ENCODE measurements at regions not wholly inside any gene's neighbourhood (a gene's known extent, or its start where the extent isn't known, plus 50 kb on each side); places are given as distances from the start of the nearest gene placed in this dataset.

DNA sequence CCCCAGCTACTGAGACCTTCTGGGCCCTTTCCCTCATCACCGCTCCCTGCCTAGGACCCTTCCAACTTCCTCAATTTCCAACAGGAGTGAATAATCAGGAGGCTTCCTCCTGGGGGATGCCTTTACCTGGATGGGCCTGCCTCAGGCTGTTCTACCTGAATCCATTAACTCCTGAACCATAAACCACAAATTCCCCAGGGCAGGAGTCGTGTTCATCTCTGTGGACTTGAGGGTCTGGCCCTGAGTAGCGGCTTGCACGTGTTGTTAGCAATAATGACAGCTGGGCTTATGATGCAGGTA is 105.1 kb upstream of the GPR26 start:
- no peaks in the 10 kb centered on the region for H3K9me3 ChIP-seq (ENCODE audit: control insufficient read depth, low read length)
- H3K4me1 ChIP-seq (ENCODE audit: control insufficient read depth, insufficient read depth, low read depth, low read length) = no peaks in the 10 kb centered on the region
- no peak overlapping the region for H3K4me3 ChIP-seq (ENCODE audit: insufficient read depth in 1 of 2, low read depth in 1 of 2, low read length in 2 of 2)
- H3K27me3 ChIP-seq (ENCODE audit: control insufficient read depth in 1 of 2, insufficient read depth in 1 of 2, low read length in 2 of 2) = peaks cover 0 to 50% of the 10 kb centered on the region in 2 experiments
- no peak overlapping the region for H3K9ac ChIP-seq (ENCODE audit: low read length)
- WGBS = 66% methylated on average over 4 of the region's 4 CpGs
- no peak for DNase-seq
- no peak overlapping the region for H3K27ac ChIP-seq (ENCODE audit: low read length, poor library complexity, severe bottlenecking)
- H4K91ac ChIP-seq (ENCODE audit: low read length) = no peak overlapping the region
- H3K4ac ChIP-seq (ENCODE audit: low read depth in 1 of 2, low read length in 2 of 2) = no peak overlapping the region
- no peak overlapping the region for H4K8ac ChIP-seq (ENCODE audit: low read length)
- H3K18ac ChIP-seq (ENCODE audit: low read depth in 1 of 2, low read length in 2 of 2) = no peak overlapping the region
- H3K14ac ChIP-seq (ENCODE audit: low read length in 2 of 2) = no peak overlapping the region
- no peak overlapping the region for H3K23ac ChIP-seq (ENCODE audit: low read length in 2 of 2)
- H2BK15ac ChIP-seq (ENCODE audit: low read depth, poor library complexity, severe bottlenecking) = no peak overlapping the region
- no peak overlapping the region for H2AK5ac ChIP-seq (ENCODE audit: low read length, severe bottlenecking)
- no peak overlapping the region for H3K4me2 ChIP-seq (ENCODE audit: low read length, poor library complexity, severe bottlenecking)
- no peak overlapping the region for H2BK120ac ChIP-seq (ENCODE audit: low read depth, low read length)
- H2AFZ ChIP-seq (ENCODE audit: low read depth, low read length) = no peak overlapping the region
- no peaks in the 10 kb centered on the region for H3K36me3 ChIP-seq (ENCODE audit: control insufficient read depth in 1 of 2, insufficient read depth in 2 of 2, low read depth in 1 of 2, low read length in 2 of 2)
- no peak overlapping the region for H2BK5ac ChIP-seq (ENCODE audit: low read depth, low read length, poor library complexity, severe bottlenecking)
- no peaks in the 10 kb centered on the region for H3K79me1 ChIP-seq (replicated peaks; ENCODE audit: low read length, poor library complexity, severe bottlenecking)
- no peak overlapping the region for H2BK12ac ChIP-seq (ENCODE audit: low read length in 2 of 2)

DNA sequence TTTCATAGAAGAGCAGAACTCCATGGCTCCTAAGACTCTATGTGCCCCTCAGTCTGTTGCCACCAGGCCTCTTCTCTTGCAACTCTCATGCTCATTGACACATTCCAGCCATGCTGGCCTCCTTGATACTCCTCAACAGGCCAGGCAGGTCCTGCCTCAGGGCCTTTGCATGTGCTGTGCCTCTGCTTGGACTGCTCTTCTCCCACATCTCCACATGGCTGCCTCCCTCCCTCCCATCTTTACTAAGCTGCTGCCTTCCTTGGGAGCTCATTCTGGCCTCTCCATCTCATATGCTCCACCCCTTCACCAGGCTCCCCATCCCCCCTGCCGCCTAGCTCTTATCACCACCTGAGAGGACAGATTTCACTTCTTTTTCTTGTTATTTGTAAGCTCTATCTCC is 103.8 kb upstream of the GPR26 start:
- no peak overlapping the region for H2BK5ac ChIP-seq (ENCODE audit: low read depth, low read length, poor library complexity, severe bottlenecking)
- H3K4ac ChIP-seq (ENCODE audit: low read depth in 1 of 2, low read length in 2 of 2) = no peak overlapping the region
- H3K36me3 ChIP-seq (ENCODE audit: control insufficient read depth in 1 of 2, insufficient read depth in 2 of 2, low read depth in 1 of 2, low read length in 2 of 2) = no peaks in the 10 kb centered on the region
- no peak overlapping the region for H3K23ac ChIP-seq (ENCODE audit: low read length in 2 of 2)
- H3K18ac ChIP-seq (ENCODE audit: low read depth in 1 of 2, low read length in 2 of 2) = no peak overlapping the region
- no peak overlapping the region for H3K27ac ChIP-seq (ENCODE audit: low read length, poor library complexity, severe bottlenecking)
- no peak overlapping the region for H3K4me3 ChIP-seq (ENCODE audit: insufficient read depth in 1 of 2, low read depth in 1 of 2, low read length in 2 of 2)
- no peak overlapping the region for H3K14ac ChIP-seq (ENCODE audit: low read length in 2 of 2)
- H3K4me1 ChIP-seq (ENCODE audit: control insufficient read depth, insufficient read depth, low read depth, low read length) = no peaks in the 10 kb centered on the region
- H3K9ac ChIP-seq (ENCODE audit: low read length) = no peak overlapping the region
- no peak overlapping the region for H4K91ac ChIP-seq (ENCODE audit: low read length)
- no peak overlapping the region for H2BK12ac ChIP-seq (ENCODE audit: low read length in 2 of 2)
- 60% methylated on average over 1 of the region's 1 CpG for WGBS
- no peak overlapping the region for H2BK120ac ChIP-seq (ENCODE audit: low read depth, low read length)
- no peaks in the 10 kb centered on the region for H3K9me3 ChIP-seq (ENCODE audit: control insufficient read depth, low read length)
- H3K4me2 ChIP-seq (ENCODE audit: low read length, poor library complexity, severe bottlenecking) = no peak overlapping the region
- H3K27me3 ChIP-seq (ENCODE audit: control insufficient read depth in 1 of 2, insufficient read depth in 1 of 2, low read length in 2 of 2) = peaks cover 0 to 43% of the 10 kb centered on the region in 2 experiments
- no peak overlapping the region for H2AK5ac ChIP-seq (ENCODE audit: low read length, severe bottlenecking)
- no peak overlapping the region for H2BK15ac ChIP-seq (ENCODE audit: low read depth, poor library complexity, severe bottlenecking)
- DNase-seq = no peak
- no peak overlapping the region for H2AFZ ChIP-seq (ENCODE audit: low read depth, low read length)
- H3K79me1 ChIP-seq (replicated peaks; ENCODE audit: low read length, poor library complexity, severe bottlenecking) = no peaks in the 10 kb centered on the region
- H4K8ac ChIP-seq (ENCODE audit: low read length) = no peak overlapping the region

DNA sequence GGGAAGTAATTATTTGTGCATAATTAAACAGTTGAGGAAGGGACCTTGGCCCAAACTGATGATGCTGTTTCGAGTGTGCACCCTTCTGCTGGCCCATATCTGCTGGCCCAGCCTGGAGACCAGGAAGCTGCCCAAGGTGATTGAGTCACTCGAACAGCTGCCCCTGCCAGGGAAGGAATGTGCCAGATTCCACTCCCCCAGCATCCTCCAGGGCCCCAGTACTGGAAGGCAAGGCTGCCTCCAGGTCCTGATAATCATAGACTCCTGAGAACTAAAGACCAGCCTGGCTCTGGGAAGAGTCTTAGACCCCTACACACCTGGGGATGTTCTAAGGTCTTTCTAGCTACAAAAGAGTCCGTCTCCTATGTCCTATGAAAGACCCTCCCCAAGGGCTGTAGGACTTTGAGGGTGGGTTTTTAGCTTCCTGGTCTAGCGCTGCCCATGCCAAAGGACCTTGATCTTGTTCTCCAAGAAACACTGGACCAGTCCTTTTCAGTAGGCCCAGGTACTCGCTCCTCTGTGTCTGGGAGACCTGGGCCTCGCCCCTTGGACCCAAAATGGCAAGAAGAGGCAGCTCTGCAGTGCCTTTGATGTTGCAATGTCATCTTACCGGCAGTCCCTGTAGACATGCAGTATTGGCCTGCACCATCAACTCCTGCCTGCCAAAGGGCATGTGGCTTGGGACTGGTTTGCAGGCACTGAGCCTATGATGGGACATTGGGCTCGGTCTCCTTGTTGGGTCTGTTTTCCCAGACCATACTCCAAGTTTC is 103.2 kb upstream of the GPR26 start:
- WGBS = 54% methylated on average over 8 of the region's 8 CpGs
- Histone ChIP-seq H2BK15ac (ENCODE audit: low read depth, poor library complexity, severe bottlenecking) (no peak overlapping the region), H2BK12ac (ENCODE audit: low read length in 2 of 2) (no peak overlapping the region), H2AFZ (ENCODE audit: low read depth, low read length) (no peak overlapping the region), H2BK120ac (ENCODE audit: low read depth, low read length) (no peak overlapping the region), H3K36me3 (ENCODE audit: control insufficient read depth in 1 of 2, insufficient read depth in 2 of 2, low read depth in 1 of 2, low read length in 2 of 2) (no peaks in the 10 kb centered on the region), H3K9me3 (ENCODE audit: control insufficient read depth, low read length) (no peaks in the 10 kb centered on the region), H3K4me3 (ENCODE audit: insufficient read depth in 1 of 2, low read depth in 1 of 2, low read length in 2 of 2) (no peak overlapping the region), H4K8ac (ENCODE audit: low read length) (no peak overlapping the region), H3K27ac (ENCODE audit: low read length, poor library complexity, severe bottlenecking) (no peak overlapping the region), H3K9ac (ENCODE audit: low read length) (no peak overlapping the region), H2BK5ac (ENCODE audit: low read depth, low read length, poor library complexity, severe bottlenecking) (no peak overlapping the region), H2AK5ac (ENCODE audit: low read length, severe bottlenecking) (no peak overlapping the region), H3K14ac (ENCODE audit: low read length in 2 of 2) (no peak overlapping the region), H3K18ac (ENCODE audit: low read depth in 1 of 2, low read length in 2 of 2) (no peak overlapping the region), H4K91ac (ENCODE audit: low read length) (no peak overlapping the region), H3K27me3 (ENCODE audit: control insufficient read depth in 1 of 2, insufficient read depth in 1 of 2, low read length in 2 of 2) (peaks cover 0 to 49% of the 10 kb centered on the region in 2 experiments), H3K4ac (ENCODE audit: low read depth in 1 of 2, low read length in 2 of 2) (no peak overlapping the region), H3K79me1 (replicated peaks; ENCODE audit: low read length, poor library complexity, severe bottlenecking) (no peaks in the 10 kb centered on the region), H3K4me1 (ENCODE audit: control insufficient read depth, insufficient read depth, low read depth, low read length) (no peaks in the 10 kb centered on the region), H3K4me2 (ENCODE audit: low read length, poor library complexity, severe bottlenecking) (no peak overlapping the region), H3K23ac (ENCODE audit: low read length in 2 of 2) (no peak overlapping the region)
- no peak for DNase-seq

DNA sequence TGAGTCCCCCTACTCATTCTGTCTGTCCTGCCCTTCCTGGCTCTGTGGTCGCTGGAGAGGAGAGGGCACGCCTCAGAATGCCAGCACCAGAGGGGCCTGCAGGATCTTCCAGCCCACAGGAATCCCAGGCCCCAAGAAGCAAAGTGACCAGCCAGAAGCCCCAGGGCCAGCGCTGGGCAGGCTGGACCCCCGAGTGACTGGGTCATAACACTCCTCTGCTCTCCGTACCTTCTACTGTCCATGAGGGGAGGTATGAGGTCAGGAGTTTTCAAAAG is 102.6 kb upstream of the GPR26 start:
- no peak overlapping the region for H2AFZ ChIP-seq (ENCODE audit: low read depth, low read length)
- no peaks in the 10 kb centered on the region for H3K4me1 ChIP-seq (ENCODE audit: control insufficient read depth, insufficient read depth, low read depth, low read length)
- H3K4me2 ChIP-seq (ENCODE audit: low read length, poor library complexity, severe bottlenecking) = no peak overlapping the region
- no peak overlapping the region for H3K9ac ChIP-seq (ENCODE audit: low read length)
- H2BK15ac ChIP-seq (ENCODE audit: low read depth, poor library complexity, severe bottlenecking) = no peak overlapping the region
- H3K36me3 ChIP-seq (ENCODE audit: control insufficient read depth in 1 of 2, insufficient read depth in 2 of 2, low read depth in 1 of 2, low read length in 2 of 2) = no peaks in the 10 kb centered on the region
- no peak overlapping the region for H2BK5ac ChIP-seq (ENCODE audit: low read depth, low read length, poor library complexity, severe bottlenecking)
- no peak overlapping the region for H2BK12ac ChIP-seq (ENCODE audit: low read length in 2 of 2)
- no peak for DNase-seq
- no peak overlapping the region for H2AK5ac ChIP-seq (ENCODE audit: low read length, severe bottlenecking)
- no peak overlapping the region for H3K18ac ChIP-seq (ENCODE audit: low read depth in 1 of 2, low read length in 2 of 2)
- no peaks in the 10 kb centered on the region for H3K79me1 ChIP-seq (replicated peaks; ENCODE audit: low read length, poor library complexity, severe bottlenecking)
- H3K27ac ChIP-seq (ENCODE audit: low read length, poor library complexity, severe bottlenecking) = no peak overlapping the region
- peaks cover 0 to 54% of the 10 kb centered on the region in 2 experiments for H3K27me3 ChIP-seq (ENCODE audit: control insufficient read depth in 1 of 2, insufficient read depth in 1 of 2, low read length in 2 of 2)
- H3K23ac ChIP-seq (ENCODE audit: low read length in 2 of 2) = no peak overlapping the region
- no peaks in the 10 kb centered on the region for H3K9me3 ChIP-seq (ENCODE audit: control insufficient read depth, low read length)
- H3K4ac ChIP-seq (ENCODE audit: low read depth in 1 of 2, low read length in 2 of 2) = no peak overlapping the region
- H3K14ac ChIP-seq (ENCODE audit: low read length in 2 of 2) = no peak overlapping the region
- 88% methylated on average over 2 of the region's 5 CpGs for WGBS
- H2BK120ac ChIP-seq (ENCODE audit: low read depth, low read length) = no peak overlapping the region
- H4K91ac ChIP-seq (ENCODE audit: low read length) = no peak overlapping the region
- H3K4me3 ChIP-seq (ENCODE audit: insufficient read depth in 1 of 2, low read depth in 1 of 2, low read length in 2 of 2) = no peak overlapping the region
- H4K8ac ChIP-seq (ENCODE audit: low read length) = no peak overlapping the region

Measured in mesenchymal stem cell (in vitro differentiated cells and primary cell).